Neuronal stem cell (in vitro differentiated cells): ENCODE measurements at regions not wholly inside any gene's neighbourhood (a gene's known extent, or its start where the extent isn't known, plus 50 kb on each side); places are given as distances from the start of the nearest gene placed in this dataset.

Experiments
- DNase-seq: peaks from one replicate; pipeline ENCODE4 v3.0.0-alpha.2; 2013; ENCODE audit warnings: low spot score
- H2AFZ ChIP-seq: one replicate; pipeline ENCODE4 v1.6.1; 2013; ENCODE audit warnings: mild to moderate bottlenecking, low read length, inconsistent platforms
- H2AK5ac ChIP-seq: 2 replicates; pipeline ENCODE4 v1.6.1; 2013; ENCODE audit warnings: low read depth, mild to moderate bottlenecking, inconsistent platforms, low read length, moderate library complexity, mixed read lengths
- H2BK120ac ChIP-seq: 2 replicates; pipeline ENCODE4 v1.6.1; 2013; ENCODE audit warnings: low read depth, mild to moderate bottlenecking, inconsistent platforms, low read length, moderate library complexity, mixed read lengths
- H2BK12ac ChIP-seq: one replicate; pipeline ENCODE4 v1.6.1; 2013; ENCODE audit warnings: low read length, inconsistent platforms
- H2BK15ac ChIP-seq: 2 replicates; pipeline ENCODE4 v1.6.1; 2013; ENCODE audit warnings: mild to moderate bottlenecking, low read length, inconsistent platforms, mixed read lengths
- H2BK5ac ChIP-seq: one replicate; pipeline ENCODE4 v1.6.1; 2013; ENCODE audit warnings: inconsistent platforms, mild to moderate bottlenecking, low read length, moderate library complexity
- H3K14ac ChIP-seq: one replicate; pipeline ENCODE4 v1.6.1; 2013; ENCODE audit warnings: low read length, inconsistent platforms
- H3K18ac ChIP-seq: 2 replicates; pipeline ENCODE4 v1.6.1; 2013; ENCODE audit warnings: low read length, inconsistent platforms
- H3K23ac ChIP-seq: 2 replicates; pipeline ENCODE4 v1.6.1; 2013; ENCODE audit warnings: low read depth, mild to moderate bottlenecking, mixed read lengths, low read length, inconsistent platforms; ENCODE audit not compliant: poor library complexity
- H3K27ac ChIP-seq: replicated peaks from 3 replicates; pipeline ENCODE4 v1.5.1; 2013; ENCODE audit warnings: low read length, inconsistent platforms
- H3K27me3 ChIP-seq, 3 experiments: 2 replicates each; pipeline ENCODE4 v1.6.1; 2013; ENCODE audit warnings: low read length in 3 of 3, mild to moderate bottlenecking in 2 of 3, inconsistent platforms in 1 of 3, low read depth in 1 of 3, mixed read lengths in 1 of 3, moderate library complexity in 1 of 3; ENCODE audit not compliant: control insufficient read depth in 3 of 3, insufficient read depth in 3 of 3
- H3K36me3 ChIP-seq, 2 donors: replicated peaks in 1 of 2; 2 replicates each; pipeline ENCODE4 v1.6.1; 2013; ENCODE audit warnings: low read length in 2 of 2; ENCODE audit not compliant: control insufficient read depth in 2 of 2, insufficient read depth in 2 of 2
- H3K4ac ChIP-seq: 2 replicates; pipeline ENCODE4 v1.6.1; 2013; ENCODE audit warnings: inconsistent platforms, mild to moderate bottlenecking, low read length, moderate library complexity
- H3K4me1 ChIP-seq, 2 donors: 1 replicate in 1 of 2; 2 replicates in 1 of 2; pipeline ENCODE4 v1.6.1; 2013; ENCODE audit warnings: low read length in 2 of 2, low read depth in 1 of 2; ENCODE audit not compliant: control insufficient read depth in 2 of 2, insufficient read depth in 1 of 2
- H3K4me2 ChIP-seq: one replicate; pipeline ENCODE4 v1.6.1; 2013; ENCODE audit warnings: mild to moderate bottlenecking, low read length, inconsistent platforms; ENCODE audit not compliant: insufficient read depth, poor library complexity, severe bottlenecking
- H3K4me3 ChIP-seq, 2 donors: 2 replicates each; pipeline ENCODE4 v1.5.1; 2013; ENCODE audit warnings: low read length in 2 of 2, mild to moderate bottlenecking in 2 of 2, inconsistent platforms in 1 of 2, moderate library complexity in 1 of 2
- H3K79me1 ChIP-seq: one replicate; pipeline ENCODE4 v1.6.1; 2013; ENCODE audit warnings: low read depth, mild to moderate bottlenecking, inconsistent platforms, low read length, moderate library complexity
- H3K9ac ChIP-seq: one replicate; pipeline ENCODE4 v1.6.1; 2013; ENCODE audit warnings: mild to moderate bottlenecking, low read depth, low read length, inconsistent platforms; ENCODE audit not compliant: poor library complexity
- H3K9me3 ChIP-seq, 2 donors: replicated peaks in 1 of 2; 2 replicates each; pipeline versions ENCODE3 to v1.6.1; 2013; ENCODE audit warnings: low read length in 2 of 2, mild to moderate bottlenecking in 2 of 2, inconsistent platforms in 1 of 2, low read depth in 1 of 2, mixed read lengths in 1 of 2, moderate library complexity in 1 of 2; ENCODE audit not compliant: control insufficient read depth in 2 of 2, insufficient read depth in 1 of 2
- H4K8ac ChIP-seq: one replicate; pipeline ENCODE4 v1.6.1; 2013; ENCODE audit warnings: low read depth, mild to moderate bottlenecking, inconsistent platforms, low read length, moderate library complexity
- H4K91ac ChIP-seq: one replicate; pipeline ENCODE4 v1.6.1; 2013; ENCODE audit warnings: low read length, low read depth, mild to moderate bottlenecking, inconsistent platforms; ENCODE audit not compliant: poor library complexity
- WGBS, 2 donors: extraction: QIAGEN DNeasy Blood & Tissue Kit; methylation state at CpG; one replicate each; pipeline ENCODE4 v1.1.7; 2013; ENCODE audit warnings: missing lambda C conversion rate in 2 of 2, mixed read lengths in 1 of 2; ENCODE audit not compliant: insufficient read length in 2 of 2, insufficient replicate concordance in 1 of 2; ENCODE audit errors: extremely low coverage in 2 of 2; 5-methylcytosine and 5-hydroxymethylcytosine counted together

DNA sequence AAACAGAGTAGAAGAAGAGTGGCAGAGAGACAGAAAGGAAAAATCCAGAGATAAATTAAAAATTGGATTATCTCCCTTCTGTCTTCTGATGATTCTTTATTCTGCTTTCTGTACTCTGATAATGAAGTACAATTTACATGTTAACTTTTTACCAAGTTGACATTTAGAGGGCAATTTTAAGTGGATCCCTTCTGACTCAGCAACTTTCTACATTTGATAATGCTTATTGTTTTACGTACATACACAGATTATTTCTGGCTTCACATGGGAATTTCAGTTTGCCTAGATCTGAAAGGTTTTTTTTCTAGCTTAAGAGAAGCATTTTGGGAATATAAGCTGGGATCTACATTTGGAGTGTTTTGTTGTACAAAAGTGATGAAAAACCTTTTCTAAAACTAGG is 491.3 kb downstream of the OTOL1 start:
- Histone ChIP-seq H3K4ac (no peak overlapping the region), H3K9me3 (no peaks in the 10 kb centered on the region), H2BK15ac (no peak overlapping the region), H4K91ac (no peak overlapping the region), H2AK5ac (no peak overlapping the region), H2BK120ac (no peak overlapping the region), H3K27ac (no peak overlapping the region), H2AFZ (no peak overlapping the region), H3K18ac (no peak overlapping the region), H2BK12ac (no peak overlapping the region), H2BK5ac (no peak overlapping the region), H3K4me2 (no peak overlapping the region), H3K4me3 (no peak overlapping the region), H3K4me1 (no peaks in the 10 kb centered on the region), H4K8ac (no peak overlapping the region), H3K79me1 (no peaks in the 10 kb centered on the region), H3K9ac (no peak overlapping the region), H3K14ac (no peak overlapping the region), H3K36me3 (no peaks in the 10 kb centered on the region), H3K27me3 (no peaks in the 10 kb centered on the region), H3K23ac (no peak overlapping the region)
- WGBS, 2 donors: no CpG with 5 or more reads among the region's 1 CpG
- no peak for DNase-seq

DNA sequence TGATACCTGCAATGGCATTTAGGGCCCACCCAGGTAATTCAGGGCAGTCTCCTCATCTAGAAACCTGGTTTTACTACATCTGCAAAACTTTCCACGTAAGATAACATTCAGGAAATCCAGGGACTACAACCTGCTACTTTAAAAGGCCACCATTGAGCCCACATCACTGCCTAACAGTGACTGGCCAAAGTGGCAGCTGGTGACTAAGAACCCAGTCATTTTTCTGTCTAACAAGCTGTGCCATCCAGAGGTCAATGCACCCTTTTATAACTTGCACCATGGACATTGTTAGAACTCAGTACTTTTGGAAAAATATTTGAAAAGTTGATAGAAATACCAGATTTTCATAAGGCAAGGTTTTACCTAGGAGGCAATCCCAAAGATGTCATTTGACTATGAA is 492.4 kb downstream of the OTOL1 start:
- DNase-seq: no peak
- H4K8ac ChIP-seq: no peak overlapping the region
- H3K18ac ChIP-seq: no peak overlapping the region
- no peaks in the 10 kb centered on the region for H3K36me3 ChIP-seq
- H3K79me1 ChIP-seq: no peaks in the 10 kb centered on the region
- H2AFZ ChIP-seq: no peak overlapping the region
- no peak overlapping the region for H3K9ac ChIP-seq
- no peak overlapping the region for H2BK12ac ChIP-seq
- H4K91ac ChIP-seq: no peak overlapping the region
- H3K14ac ChIP-seq: no peak overlapping the region
- H2BK120ac ChIP-seq: no peak overlapping the region
- H2BK15ac ChIP-seq: no peak overlapping the region
- no peaks in the 10 kb centered on the region for H3K4me1 ChIP-seq
- no peak overlapping the region for H3K4me2 ChIP-seq
- no CpG with 5 or more reads among the region's 1 CpG for WGBS, 2 donors
- no peak overlapping the region for H2BK5ac ChIP-seq
- no peak overlapping the region for H3K4me3 ChIP-seq
- no peak overlapping the region for H2AK5ac ChIP-seq
- H3K27me3 ChIP-seq: no peaks in the 10 kb centered on the region
- no peak overlapping the region for H3K23ac ChIP-seq
- no peak overlapping the region for H3K27ac ChIP-seq
- H3K4ac ChIP-seq: no peak overlapping the region
- no peaks in the 10 kb centered on the region for H3K9me3 ChIP-seq

- H2AFZ ChIP-seq: no peak overlapping the region
- no peak overlapping the region for H3K4ac ChIP-seq
- H3K14ac ChIP-seq: no peak overlapping the region
- no peak overlapping the region for H4K91ac ChIP-seq
- no peak overlapping the region for H2BK12ac ChIP-seq
- H3K36me3 ChIP-seq: no peaks in the 10 kb centered on the region
- H3K9me3 ChIP-seq: no peaks in the 10 kb centered on the region
- no peak overlapping the region for H4K8ac ChIP-seq
- no peak overlapping the region for H3K9ac ChIP-seq
- no peak for DNase-seq
- no peak overlapping the region for H2BK5ac ChIP-seq
- H3K27ac ChIP-seq: no peak overlapping the region
- no CpG with 5 or more reads among the region's 3 CpGs for WGBS, 2 donors
- no peak overlapping the region for H2BK15ac ChIP-seq
- no peak overlapping the region for H2BK120ac ChIP-seq
- no peak overlapping the region for H3K18ac ChIP-seq
- H3K4me1 ChIP-seq: no peaks in the 10 kb centered on the region
- no peak overlapping the region for H2AK5ac ChIP-seq
- H3K4me3 ChIP-seq: no peak overlapping the region
- no peak overlapping the region for H3K4me2 ChIP-seq
- no peak overlapping the region for H3K23ac ChIP-seq
- H3K79me1 ChIP-seq: no peaks in the 10 kb centered on the region
- H3K27me3 ChIP-seq: no peaks in the 10 kb centered on the region
These were observed 493.4 kb downstream of the OTOL1 start for GRCh38 chr3:161990036-161990435.

DNA sequence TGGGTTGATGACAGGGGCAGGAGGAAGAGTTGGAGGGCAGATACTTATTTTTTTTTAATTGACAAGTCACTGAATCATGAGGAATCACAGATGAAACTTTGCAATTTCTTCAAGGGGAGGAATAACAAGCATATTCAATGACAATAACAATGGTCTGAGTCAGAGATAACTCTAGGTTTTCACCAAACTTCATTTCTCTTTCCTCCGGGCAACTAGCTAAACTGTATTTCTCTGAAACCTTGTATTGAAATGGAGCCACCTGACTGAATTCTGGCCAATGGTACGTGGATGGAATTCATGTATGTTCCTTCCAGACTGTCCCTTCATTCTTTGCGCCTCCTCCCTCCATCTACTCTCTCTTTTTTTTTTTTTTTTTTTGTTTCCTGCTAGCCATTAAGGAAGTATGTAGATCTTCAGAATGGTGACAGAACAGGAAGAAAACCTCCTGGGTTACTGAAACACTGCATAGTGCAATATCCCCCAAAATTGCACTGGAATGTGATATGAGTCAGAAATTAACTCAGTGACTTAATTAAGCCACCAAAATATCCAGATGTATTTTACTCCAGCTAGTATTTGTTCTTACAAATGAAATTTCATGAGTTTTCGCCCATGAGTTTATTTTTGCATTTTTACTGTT is 495.4 kb downstream of the OTOL1 start:
- H3K27ac ChIP-seq: no peak overlapping the region
- H2BK15ac ChIP-seq: no peak overlapping the region
- no peak overlapping the region for H3K4ac ChIP-seq
- no peak overlapping the region for H2BK5ac ChIP-seq
- H3K4me1 ChIP-seq: no peaks in the 10 kb centered on the region
- no peak overlapping the region for H3K4me3 ChIP-seq
- H4K91ac ChIP-seq: no peak overlapping the region
- H4K8ac ChIP-seq: no peak overlapping the region
- H2AK5ac ChIP-seq: no peak overlapping the region
- H3K9me3 ChIP-seq: no peaks in the 10 kb centered on the region
- no peak overlapping the region for H3K18ac ChIP-seq
- H3K9ac ChIP-seq: no peak overlapping the region
- H2BK12ac ChIP-seq: no peak overlapping the region
- no peak overlapping the region for H2BK120ac ChIP-seq
- H3K4me2 ChIP-seq: no peak overlapping the region
- WGBS, 2 donors: no CpG with 5 or more reads among the region's 4 CpGs
- H2AFZ ChIP-seq: peak overlapping the region; percentile 0
- H3K23ac ChIP-seq: no peak overlapping the region
- no peak for DNase-seq
- no peaks in the 10 kb centered on the region for H3K36me3 ChIP-seq
- no peaks in the 10 kb centered on the region for H3K79me1 ChIP-seq
- no peak overlapping the region for H3K14ac ChIP-seq
- H3K27me3 ChIP-seq: no peaks in the 10 kb centered on the region
